ENCODE measurements at regions not wholly inside any gene's neighbourhood (a gene's known extent, or its start where the extent isn't known, plus 50 kb on each side); places are given as distances from the start of the nearest gene placed in this dataset.

- Histone ChIP-seq H3K27me3 (ENCODE audit: control insufficient read depth, insufficient read depth, low read length) (no peaks in the 10 kb centered on the region), H3K36me3 (ENCODE audit: control insufficient read depth, insufficient read depth, low read length) (no peaks in the 10 kb centered on the region), H3K9me3 (ENCODE audit: control insufficient read depth, low read length) (no peaks in the 10 kb centered on the region), H3K4me1 (ENCODE audit: control insufficient read depth, insufficient read depth, low read length) (no peaks in the 10 kb centered on the region), H3K9ac (ENCODE audit: low read length) (no peak overlapping the region), H3K4me3 (ENCODE audit: low read length) (no peak overlapping the region)
Observed at GRCh38 chr12:63066782-63067181, 84.2 kb downstream of the AVPR1A start.

- H3K36me3 ChIP-seq (ENCODE audit: control insufficient read depth, insufficient read depth, low read length) = no peaks in the 10 kb centered on the region
- no peaks in the 10 kb centered on the region for H3K4me1 ChIP-seq (ENCODE audit: control insufficient read depth, insufficient read depth, low read length)
- H3K9me3 ChIP-seq (ENCODE audit: control insufficient read depth, low read length) = no peaks in the 10 kb centered on the region
- H3K4me3 ChIP-seq (ENCODE audit: low read length) = no peak overlapping the region
- no peak overlapping the region for H3K9ac ChIP-seq (ENCODE audit: low read length)
- no peaks in the 10 kb centered on the region for H3K27me3 ChIP-seq (ENCODE audit: control insufficient read depth, insufficient read depth, low read length)
Observed at GRCh38 chr12:63066136-63066535, 84.9 kb downstream of the AVPR1A start.

GRCh38 chr12:63064080-63064479 is 86.9 kb downstream of the AVPR1A start:
- no peaks in the 10 kb centered on the region for H3K4me1 ChIP-seq (ENCODE audit: control insufficient read depth, insufficient read depth, low read length)
- H3K9me3 ChIP-seq (ENCODE audit: control insufficient read depth, low read length) = no peaks in the 10 kb centered on the region
- H3K9ac ChIP-seq (ENCODE audit: low read length) = no peak overlapping the region
- H3K4me3 ChIP-seq (ENCODE audit: low read length) = no peak overlapping the region
- H3K27me3 ChIP-seq (ENCODE audit: control insufficient read depth, insufficient read depth, low read length) = no peaks in the 10 kb centered on the region
- no peaks in the 10 kb centered on the region for H3K36me3 ChIP-seq (ENCODE audit: control insufficient read depth, insufficient read depth, low read length)

GRCh38 chr12:63056649-63057048 is 94.4 kb downstream of the AVPR1A start:
- Histone ChIP-seq H3K4me3 (ENCODE audit: low read length) (no peak overlapping the region), H3K36me3 (ENCODE audit: control insufficient read depth, insufficient read depth, low read length) (no peaks in the 10 kb centered on the region), H3K4me1 (ENCODE audit: control insufficient read depth, insufficient read depth, low read length) (no peaks in the 10 kb centered on the region), H3K27me3 (ENCODE audit: control insufficient read depth, insufficient read depth, low read length) (no peaks in the 10 kb centered on the region), H3K9me3 (ENCODE audit: control insufficient read depth, low read length) (no peaks in the 10 kb centered on the region), H3K9ac (ENCODE audit: low read length) (no peak overlapping the region)

GRCh38 chr12:63052696-63053095 is 98.3 kb downstream of the AVPR1A start:
- Histone ChIP-seq H3K4me3 (ENCODE audit: low read length) (no peak overlapping the region), H3K9me3 (ENCODE audit: control insufficient read depth, low read length) (no peaks in the 10 kb centered on the region), H3K27me3 (ENCODE audit: control insufficient read depth, insufficient read depth, low read length) (no peaks in the 10 kb centered on the region), H3K9ac (ENCODE audit: low read length) (no peak overlapping the region), H3K36me3 (ENCODE audit: control insufficient read depth, insufficient read depth, low read length) (no peaks in the 10 kb centered on the region), H3K4me1 (ENCODE audit: control insufficient read depth, insufficient read depth, low read length) (no peaks in the 10 kb centered on the region)

GRCh38 chr12:63047146-63047545 is 103.9 kb downstream of the AVPR1A start:
- H3K4me3 ChIP-seq (ENCODE audit: low read length) = no peak overlapping the region
- H3K9ac ChIP-seq (ENCODE audit: low read length) = no peak overlapping the region
- no peaks in the 10 kb centered on the region for H3K36me3 ChIP-seq (ENCODE audit: control insufficient read depth, insufficient read depth, low read length)
- no peaks in the 10 kb centered on the region for H3K27me3 ChIP-seq (ENCODE audit: control insufficient read depth, insufficient read depth, low read length)
- no peaks in the 10 kb centered on the region for H3K9me3 ChIP-seq (ENCODE audit: control insufficient read depth, low read length)
- no peaks in the 10 kb centered on the region for H3K4me1 ChIP-seq (ENCODE audit: control insufficient read depth, insufficient read depth, low read length)

- Histone ChIP-seq H3K9me3 (ENCODE audit: control insufficient read depth, low read length) (no peaks in the 10 kb centered on the region), H3K4me3 (ENCODE audit: low read length) (no peak overlapping the region), H3K4me1 (ENCODE audit: control insufficient read depth, insufficient read depth, low read length) (no peaks in the 10 kb centered on the region), H3K36me3 (ENCODE audit: control insufficient read depth, insufficient read depth, low read length) (no peaks in the 10 kb centered on the region), H3K9ac (ENCODE audit: low read length) (no peak overlapping the region), H3K27me3 (ENCODE audit: control insufficient read depth, insufficient read depth, low read length) (no peaks in the 10 kb centered on the region)
Observed at GRCh38 chr12:63045020-63045860, 105.8 kb downstream of the AVPR1A start.

- Histone ChIP-seq H3K4me1 (ENCODE audit: control insufficient read depth, insufficient read depth, low read length) (no peaks in the 10 kb centered on the region), H3K9ac (ENCODE audit: low read length) (no peak overlapping the region), H3K9me3 (ENCODE audit: control insufficient read depth, low read length) (no peaks in the 10 kb centered on the region), H3K36me3 (ENCODE audit: control insufficient read depth, insufficient read depth, low read length) (no peaks in the 10 kb centered on the region), H3K27me3 (ENCODE audit: control insufficient read depth, insufficient read depth, low read length) (no peaks in the 10 kb centered on the region), H3K4me3 (ENCODE audit: low read length) (no peak overlapping the region)
Observed at GRCh38 chr12:63042646-63043045, 107.7 kb upstream of the PPM1H start.

GRCh38 chr12:63041601-63042000 is 106.7 kb upstream of the PPM1H start:
- Histone ChIP-seq H3K9ac (ENCODE audit: low read length) (no peak overlapping the region), H3K4me3 (ENCODE audit: low read length) (no peak overlapping the region), H3K4me1 (ENCODE audit: control insufficient read depth, insufficient read depth, low read length) (no peaks in the 10 kb centered on the region), H3K36me3 (ENCODE audit: control insufficient read depth, insufficient read depth, low read length) (no peaks in the 10 kb centered on the region), H3K27me3 (ENCODE audit: control insufficient read depth, insufficient read depth, low read length) (no peaks in the 10 kb centered on the region), H3K9me3 (ENCODE audit: control insufficient read depth, low read length) (no peaks in the 10 kb centered on the region)

GRCh38 chr12:63040526-63041220 is 105.7 kb upstream of the PPM1H start:
- H3K36me3 ChIP-seq (ENCODE audit: control insufficient read depth, insufficient read depth, low read length) = no peaks in the 10 kb centered on the region
- no peak overlapping the region for H3K4me3 ChIP-seq (ENCODE audit: low read length)
- H3K9me3 ChIP-seq (ENCODE audit: control insufficient read depth, low read length) = no peaks in the 10 kb centered on the region
- no peaks in the 10 kb centered on the region for H3K4me1 ChIP-seq (ENCODE audit: control insufficient read depth, insufficient read depth, low read length)
- H3K27me3 ChIP-seq (ENCODE audit: control insufficient read depth, insufficient read depth, low read length) = no peaks in the 10 kb centered on the region
- no peak overlapping the region for H3K9ac ChIP-seq (ENCODE audit: low read length)

- Histone ChIP-seq H3K9me3 (ENCODE audit: control insufficient read depth, low read length) (no peaks in the 10 kb centered on the region), H3K4me3 (ENCODE audit: low read length) (no peak overlapping the region), H3K4me1 (ENCODE audit: control insufficient read depth, insufficient read depth, low read length) (no peaks in the 10 kb centered on the region), H3K9ac (ENCODE audit: low read length) (no peak overlapping the region), H3K27me3 (ENCODE audit: control insufficient read depth, insufficient read depth, low read length) (no peaks in the 10 kb centered on the region), H3K36me3 (ENCODE audit: control insufficient read depth, insufficient read depth, low read length) (no peaks in the 10 kb centered on the region)
Observed at GRCh38 chr12:63038713-63039100, 103.8 kb upstream of the PPM1H start.

Data from mucosa of stomach (tissue), 1 donor.